GM10248 (cell line): ENCODE measurements at regions not wholly inside any gene's neighbourhood (a gene's known extent, or its start where the extent isn't known, plus 50 kb on each side); places are given as distances from the start of the nearest gene placed in this dataset.

Experiments used
- CTCF ChIA-PET: fragments of 300-600 bp; sonication (Branson Sonifier 250); formaldehyde crosslinking; extraction: SDS; loops from one replicate; lab custom pipeline; 2021; ENCODE audit warnings: antibody characterized with exemption; lab: Yijun Ruan, JAX
- POLR2A ChIA-PET: fragments of 350-650 bp; sonication (Branson Sonifier 250); formaldehyde crosslinking; extraction: SDS; loops from one replicate; lab custom pipeline; 2020; ENCODE audit warnings: antibody characterized with exemption; lab: Yijun Ruan, JAX
- DNase-seq: peaks from one replicate; pipeline ENCODE4 v3.0.0; 2012; ENCODE audit errors: extremely low spot score
- CTCF ChIP-seq: IDR thresholded peaks from 2 replicates; pipeline ENCODE4 v1.5.1; 2012; ENCODE audit warnings: mild to moderate bottlenecking, low read depth; ENCODE audit errors: extremely low read depth, missing control alignments, control extremely low read depth

GRCh38 chr6:91305755-91306154 is 718.9 kb upstream of the MAP3K7 start:
- no peak for TF ChIP-seq CTCF
- ChIA-PET POLR2A (no interaction called here), CTCF (no interaction called here)
- DNase-seq: no peak

- ChIA-PET POLR2A (no interaction called here), CTCF (interaction anchor here (1.2 kb wide), 1 partner anchor 9 kb away, joined by 3 read pairs; no protein-coding TSS in a partner anchor)
- TF ChIP-seq CTCF: no peak
- no peak for DNase-seq
Observed at GRCh38 chr6:91304521-91304920, 717.6 kb upstream of the MAP3K7 start.

- ChIA-PET CTCF (interaction anchor here (0.9 to 1.4 kb wide), 4 partner anchors 11 to 25 kb away, joined by 3 to 4 read pairs (median 4); no protein-coding TSS in a partner anchor), POLR2A (no interaction called here)
- no peak for DNase-seq
- no peak for TF ChIP-seq CTCF
Observed at GRCh38 chr6:91303326-91303725, 716.5 kb upstream of the MAP3K7 start.

- ChIA-PET CTCF (no interaction called here), POLR2A (no interaction called here)
- no peak for TF ChIP-seq CTCF
- no peak for DNase-seq
Observed at GRCh38 chr6:91299544-91300491, 712.9 kb upstream of the MAP3K7 start.

- DNase-seq: no peak
- ChIA-PET POLR2A (no interaction called here), CTCF (interaction anchor here (1.1 kb wide), 1 partner anchor 11 kb away, joined by 3 read pairs; no protein-coding TSS in a partner anchor)
- TF ChIP-seq CTCF: no peak
Observed at GRCh38 chr6:91298543-91299145, 711.8 kb upstream of the MAP3K7 start.

- no peak for TF ChIP-seq CTCF
- no peak for DNase-seq
- CTCF ChIA-PET: interaction anchor here (0.9 to 1.7 kb wide), 4 partner anchors 10 to 52 kb away, joined by 3 to 6 read pairs (median 4); no protein-coding TSS in a partner anchor
- POLR2A ChIA-PET: no interaction called here
Observed at GRCh38 chr6:91293395-91293794, 706.5 kb upstream of the MAP3K7 start.
